GM19372 (cell line): ENCODE measurements at regions not wholly inside any gene's neighbourhood (a gene's known extent, or its start where the extent isn't known, plus 50 kb on each side); places are given as distances from the start of the nearest gene placed in this dataset.
"Not testable (repeated sequence)": the region's sequence is repeated elsewhere in the genome, so short reads cannot be mapped to it uniquely, and the experiment has no call there.

Experiments
- ATAC-seq: cut with Tn5 transposase; IDR thresholded peaks from one replicate; pipeline ENCODE4 v1.9.1; 2021; ENCODE audit warnings: mild to moderate bottlenecking, low read depth, moderate library complexity; ENCODE audit not compliant: unreplicated experiment

DNA sequence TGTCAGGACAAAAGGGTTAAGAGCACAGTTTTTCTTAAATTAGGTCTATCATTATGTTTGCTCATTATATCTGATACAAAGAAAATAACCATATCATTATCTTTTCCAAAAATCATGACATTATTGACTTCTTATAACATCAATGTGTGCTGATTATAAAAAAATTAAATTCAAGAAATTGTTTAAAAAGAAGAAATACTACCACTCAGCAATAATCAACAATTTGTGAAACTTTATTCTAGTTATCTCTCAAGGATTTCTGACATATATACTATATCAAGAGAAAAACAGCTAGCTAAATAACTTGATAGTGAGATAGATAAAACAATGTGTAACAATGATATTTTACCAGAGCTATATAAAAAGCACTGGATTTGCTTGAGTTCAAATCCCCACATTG lies 360.7 kb upstream of the PHF14 start:
- ATAC-seq, result no peak

- no peak for ATAC-seq
These were observed 354.7 kb upstream of the PHF14 start for GRCh38 chr7:10618953-10619352.

GRCh38 chr7:10632712-10633111 lies 341.0 kb upstream of the PHF14 start:
- no peak for ATAC-seq

DNA sequence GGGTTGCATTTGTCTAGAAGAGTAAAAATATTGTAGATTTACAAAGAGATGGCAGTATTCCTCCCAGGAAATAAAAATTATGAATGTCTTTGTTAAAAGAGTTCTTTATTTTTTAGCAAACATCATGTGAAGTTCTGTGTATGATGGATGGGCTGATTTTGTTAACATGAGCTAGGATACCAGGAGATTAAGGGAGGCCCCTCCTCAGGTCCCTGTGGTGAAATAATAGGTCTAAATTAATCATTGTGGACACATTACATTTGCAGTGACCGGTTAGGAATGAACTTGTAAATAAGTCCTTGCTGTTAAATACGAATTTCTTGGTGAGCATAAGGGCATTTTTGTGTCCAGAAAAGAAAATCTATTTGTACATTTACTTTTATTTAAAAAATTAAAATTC lies 339.4 kb upstream of the PHF14 start:
- ATAC-seq, result no peak

DNA sequence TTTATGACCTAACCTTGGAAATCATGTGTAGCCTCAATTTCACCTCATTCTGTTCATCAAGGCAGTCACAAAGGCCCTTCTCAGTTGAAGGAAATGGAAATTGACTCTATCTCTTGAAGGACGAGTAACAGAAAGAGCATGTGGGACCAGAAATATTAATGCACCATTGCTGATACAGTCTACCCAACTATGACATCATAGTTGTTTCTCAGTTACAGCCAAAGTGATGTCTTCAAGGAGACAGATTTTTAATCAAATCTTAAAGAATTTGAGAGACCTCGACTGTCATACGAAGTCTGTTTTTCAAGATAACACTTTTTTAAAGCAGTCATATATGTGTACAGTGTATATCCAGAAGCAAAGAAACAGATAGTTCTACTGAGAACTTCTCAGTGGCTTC lies 335.7 kb upstream of the PHF14 start:
- no peak for ATAC-seq

- ATAC-seq, result no peak
These were observed 330.1 kb upstream of the PHF14 start for GRCh38 chr7:10643545-10643944.

- ATAC-seq, result no peak
These were observed 328.8 kb upstream of the PHF14 start for GRCh38 chr7:10644849-10645248.

GRCh38 chr7:10646194-10646593 lies 327.5 kb upstream of the PHF14 start:
- no peak for ATAC-seq

GRCh38 chr7:10648289-10648688 lies 325.4 kb upstream of the PHF14 start:
- no peak for ATAC-seq

DNA sequence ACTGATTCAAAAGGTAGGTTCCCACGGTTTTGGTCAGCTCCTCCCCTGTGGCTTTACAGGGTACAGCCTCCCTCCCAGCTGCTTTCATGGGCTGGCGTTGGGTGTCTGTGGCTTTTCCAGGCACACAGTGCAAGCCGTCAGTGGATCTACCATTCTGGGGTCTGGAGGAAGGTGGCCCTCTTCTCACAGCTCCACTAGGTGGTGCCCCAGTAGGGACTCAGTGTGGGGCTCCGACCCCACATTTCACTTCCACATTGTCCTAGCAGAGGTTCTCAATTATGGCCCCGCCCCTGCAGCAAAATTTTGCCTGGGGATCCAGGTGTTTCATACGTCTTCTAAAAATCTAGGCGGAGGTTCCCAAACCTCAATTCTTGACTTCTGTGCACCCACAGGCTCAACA lies 324.6 kb upstream of the PHF14 start:
- not testable (repeated sequence) for ATAC-seq

DNA sequence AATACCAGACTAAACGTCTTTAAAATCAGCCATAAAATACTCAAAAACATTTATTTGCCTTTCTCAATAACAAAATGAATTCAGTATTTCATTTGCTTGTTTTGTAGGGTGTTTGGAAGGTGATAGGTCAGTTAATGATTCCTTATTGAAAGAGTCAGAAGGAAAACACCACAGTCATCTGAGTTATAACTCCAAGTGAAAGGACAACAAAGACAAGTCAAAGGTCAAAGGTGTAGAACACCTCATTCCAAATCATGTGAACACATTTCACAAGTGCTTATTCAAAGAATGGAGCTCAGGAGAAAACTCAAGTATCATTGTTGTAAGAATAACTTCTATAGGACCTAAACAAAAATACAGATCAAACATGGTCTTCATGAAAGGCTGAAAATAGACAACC lies 318.6 kb upstream of the PHF14 start:
- no peak for ATAC-seq

DNA sequence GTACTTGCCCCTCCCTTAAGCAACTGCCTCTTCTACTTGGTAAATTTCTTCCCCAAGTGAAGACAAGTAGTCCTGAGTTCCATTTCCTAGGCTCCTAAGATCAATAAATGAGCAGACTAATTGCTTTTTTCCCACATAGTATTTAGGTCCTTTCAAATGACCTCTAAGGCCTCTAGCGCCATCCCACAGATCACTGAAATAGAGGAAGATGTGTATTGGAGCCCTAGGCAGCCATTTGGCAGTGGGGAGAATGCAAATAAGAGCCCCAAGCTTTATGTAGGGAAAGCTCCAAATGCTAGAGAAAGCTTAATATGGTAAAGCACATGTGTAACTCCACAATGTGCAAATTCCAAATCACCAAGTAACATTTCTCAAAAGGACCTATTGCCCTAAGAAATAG lies 316.5 kb upstream of the PHF14 start:
- no peak for ATAC-seq

GRCh38 chr7:10657837-10658236 lies 315.8 kb upstream of the PHF14 start:
- ATAC-seq, result no peak

DNA sequence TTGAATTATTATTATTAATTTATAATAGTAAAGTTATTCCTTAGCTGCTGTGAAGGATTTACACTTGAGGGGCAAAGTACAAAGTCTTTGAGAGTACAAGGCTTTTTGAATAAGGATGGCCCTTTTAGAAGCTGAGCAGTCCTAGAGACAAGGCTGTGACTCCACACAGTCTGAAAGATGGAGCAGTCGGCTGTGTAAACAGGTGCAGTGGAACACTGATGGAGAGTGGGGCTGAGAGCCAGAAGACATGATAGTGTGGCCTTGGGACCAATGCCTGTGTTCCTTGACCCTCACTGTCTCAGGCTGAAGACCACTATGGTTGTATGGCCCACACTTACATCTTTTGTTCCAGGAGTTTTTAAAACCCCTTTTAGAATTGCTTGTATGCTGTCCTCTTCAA lies 311.2 kb upstream of the PHF14 start:
- ATAC-seq, result no peak

DNA sequence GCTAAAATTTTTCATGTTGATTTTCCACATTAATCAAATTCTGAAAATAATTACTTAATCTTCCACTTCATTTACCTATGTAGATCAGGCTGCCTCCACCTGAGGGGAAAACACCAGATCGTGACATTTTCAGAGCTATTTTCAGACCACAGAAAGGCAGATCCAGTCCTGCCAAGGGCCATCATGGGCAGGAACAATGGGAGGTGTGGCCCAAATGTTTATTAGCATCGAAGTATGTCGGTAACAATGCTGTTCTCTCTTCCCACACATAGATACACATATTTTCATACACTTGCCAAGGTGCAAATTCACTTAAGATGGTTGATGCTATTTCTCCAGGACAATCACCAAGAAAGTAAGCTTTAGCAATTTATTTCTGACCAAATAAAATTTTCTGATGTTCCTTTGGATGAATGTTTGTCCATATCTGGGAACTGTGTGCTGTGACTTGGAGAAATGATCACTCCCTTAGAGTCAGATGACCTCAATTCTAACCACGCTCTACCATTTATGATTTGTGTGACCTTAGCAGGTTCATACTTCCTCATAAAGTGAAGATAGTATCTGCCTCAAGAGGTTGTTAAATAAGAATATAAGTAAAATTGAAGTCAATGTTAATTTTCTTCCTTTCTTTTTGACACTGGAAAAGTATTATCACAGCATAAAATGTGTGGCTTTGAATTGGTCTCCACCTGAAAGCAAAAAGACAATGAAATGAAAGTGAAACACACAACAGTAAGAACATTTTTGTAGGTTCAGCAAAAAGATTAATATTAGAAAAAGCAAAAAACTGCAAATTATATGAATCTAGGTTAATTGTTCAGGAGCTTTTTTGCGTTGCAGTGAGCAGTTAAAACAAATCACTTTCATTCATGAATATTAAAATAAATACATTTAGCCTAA lies 310.4 kb upstream of the PHF14 start:
- no peak for ATAC-seq

- no peak for ATAC-seq
These were observed 301.5 kb upstream of the PHF14 start for GRCh38 chr7:10672186-10672585.

DNA sequence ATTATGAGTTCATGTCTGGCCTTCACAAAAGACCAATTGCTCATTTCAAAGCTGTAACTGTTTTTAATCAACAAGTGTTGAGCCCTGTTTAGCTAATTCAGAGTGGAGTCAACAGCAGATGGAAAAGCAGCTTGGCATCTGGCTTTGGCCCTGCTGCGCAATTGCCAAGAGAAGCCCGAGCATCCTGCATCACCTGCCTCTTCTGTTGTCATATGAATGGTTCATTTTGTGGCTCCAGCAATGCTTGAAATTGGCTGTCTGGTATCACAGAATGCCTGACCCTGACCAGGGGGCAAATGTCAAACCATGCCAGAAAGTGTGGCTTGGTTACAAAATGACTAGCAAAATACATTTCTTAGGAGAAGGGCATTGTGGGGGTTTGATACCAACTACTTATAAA lies 296.5 kb upstream of the PHF14 start:
- no peak for ATAC-seq

- ATAC-seq, result no peak
These were observed 295.9 kb upstream of the PHF14 start for GRCh38 chr7:10677668-10678232.

GRCh38 chr7:10684606-10685005 lies 289.1 kb upstream of the PHF14 start:
- ATAC-seq, result no peak

GRCh38 chr7:10685040-10685439 lies 288.6 kb upstream of the PHF14 start:
- no peak for ATAC-seq

- no peak for ATAC-seq
These were observed 285.1 kb upstream of the PHF14 start for GRCh38 chr7:10688544-10688943.

DNA sequence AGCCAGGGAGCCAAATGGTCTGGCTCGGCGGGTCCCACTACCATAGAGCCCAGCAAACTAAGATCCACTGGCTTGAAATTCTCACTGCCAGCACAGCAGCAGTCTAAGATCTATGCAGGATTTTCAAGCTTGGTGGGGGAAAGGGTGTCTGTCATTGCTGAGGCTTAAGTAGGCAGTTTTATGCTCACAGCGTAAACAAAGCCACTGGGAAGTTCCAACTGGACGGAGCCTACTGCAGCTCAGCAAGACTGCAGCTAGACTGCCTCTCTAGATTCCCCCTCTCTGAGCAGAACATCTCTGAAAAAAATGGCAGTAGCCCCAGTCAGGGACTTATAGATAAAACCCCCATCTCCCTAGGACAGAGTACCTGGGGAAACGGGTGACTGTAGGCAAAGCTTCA lies 277.6 kb upstream of the PHF14 start:
- no peak for ATAC-seq
